Activated CD4-positive, alpha-beta T cell treated with anti-CD3 and anti-CD28 coated beads, Interleukin-10, Interleukin-2, amounts not matched to agents 100 ng/mL and 50 ng/mL, durations not matched to agents 16 hours and 8 hours (primary cell): ENCODE measurements at regions not wholly inside any gene's neighbourhood (a gene's known extent, or its start where the extent isn't known, plus 50 kb on each side); places are given as distances from the start of the nearest gene placed in this dataset.

Experiments
- DNase-seq: peaks from one replicate; pipeline ENCODE4 v3.0.0-alpha.2; 2020

DNA sequence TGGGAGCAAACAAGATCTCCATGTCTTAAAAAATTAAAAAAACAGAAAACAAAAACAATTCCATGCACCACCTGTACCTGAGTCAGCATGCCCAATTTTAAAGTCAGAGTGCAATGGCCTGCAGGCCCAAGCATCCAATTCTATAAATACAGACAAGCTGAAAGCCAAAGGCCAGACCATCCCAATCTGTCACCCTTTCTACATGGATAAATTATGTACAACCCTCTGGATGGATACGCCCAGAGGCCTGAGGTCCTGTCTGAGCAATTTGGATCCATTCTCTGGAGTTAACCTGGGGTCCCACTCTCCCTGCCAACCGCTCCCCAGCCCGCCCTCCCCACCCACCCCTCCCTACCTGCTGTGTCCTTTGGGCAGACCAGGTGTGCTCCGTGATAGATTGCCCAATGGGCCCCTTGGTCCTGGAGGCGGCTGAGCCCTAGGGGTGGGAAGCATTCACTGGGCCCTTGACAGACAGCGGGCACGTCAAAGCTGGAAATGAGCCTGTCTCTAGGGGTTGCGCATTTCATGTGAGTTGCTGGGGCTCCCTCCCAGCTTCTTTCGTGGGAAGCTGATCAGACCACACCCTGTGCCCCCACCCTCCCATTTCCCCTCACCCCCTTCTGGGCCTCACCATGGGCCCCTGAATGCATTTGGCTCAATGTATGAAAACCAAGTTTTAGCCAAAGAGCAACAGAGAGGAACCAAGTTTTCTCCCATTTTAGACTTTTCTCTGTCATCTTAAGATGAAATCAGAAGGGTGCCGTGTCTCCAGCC is 171.3 kb downstream of the BCL11B start:
- no peak for DNase-seq

DNA sequence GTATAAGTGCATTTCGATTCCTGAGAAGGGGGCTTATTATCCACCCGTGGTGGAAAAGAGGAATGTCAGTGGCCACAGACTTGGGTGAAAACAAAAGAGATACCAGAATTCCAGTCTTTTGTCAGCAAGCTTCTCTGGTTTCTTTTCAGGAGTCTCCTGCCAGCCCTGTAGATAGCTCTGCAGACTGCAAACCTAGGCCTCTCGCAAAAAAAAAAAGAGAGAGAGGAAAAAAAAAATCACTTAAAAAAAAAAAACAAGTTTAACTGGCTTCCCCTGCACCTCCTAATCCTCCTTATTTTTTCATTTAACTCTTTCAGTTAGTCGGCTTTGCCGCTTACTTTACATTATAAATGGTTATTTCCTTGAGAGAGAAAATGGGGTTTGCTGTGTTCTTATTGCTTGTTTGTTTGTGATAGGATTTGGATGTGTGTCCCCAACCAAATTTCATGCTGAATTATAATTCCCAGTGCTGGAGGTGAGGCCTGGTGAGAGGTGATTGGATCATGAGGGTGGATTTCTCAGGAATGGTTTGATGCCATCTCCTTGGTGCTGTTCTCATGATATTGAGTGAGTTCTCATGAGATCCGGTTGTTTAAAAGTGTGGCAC is 170.0 kb downstream of the BCL11B start:
- DNase-seq: no peak

DNA sequence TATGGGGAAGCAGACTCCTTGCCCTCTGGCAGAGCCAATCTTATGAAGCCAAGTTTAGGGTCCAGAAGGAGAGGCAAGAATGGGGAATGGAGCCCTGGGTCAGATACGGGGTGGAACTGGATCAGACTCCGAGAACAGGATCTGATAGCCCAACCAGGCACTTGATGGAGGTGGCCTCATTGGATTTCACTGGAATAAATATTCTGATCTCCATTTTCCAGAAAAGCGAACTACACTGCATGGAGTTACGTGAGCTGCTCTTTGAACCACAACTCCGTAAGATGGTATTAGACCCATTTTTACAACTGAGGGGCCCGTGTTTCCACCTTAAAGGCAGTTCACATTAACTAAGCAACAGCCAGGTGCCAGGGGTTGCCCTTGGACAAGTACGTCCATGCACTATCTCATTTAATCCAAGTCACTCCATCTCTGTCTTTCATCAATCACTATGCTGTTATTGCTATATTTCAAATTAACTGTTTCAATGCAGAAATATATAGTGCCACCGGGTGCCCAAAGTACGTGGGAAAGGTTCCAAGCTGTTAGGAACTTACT is 155.2 kb downstream of the BCL11B start:
- DNase-seq: no peak

DNA sequence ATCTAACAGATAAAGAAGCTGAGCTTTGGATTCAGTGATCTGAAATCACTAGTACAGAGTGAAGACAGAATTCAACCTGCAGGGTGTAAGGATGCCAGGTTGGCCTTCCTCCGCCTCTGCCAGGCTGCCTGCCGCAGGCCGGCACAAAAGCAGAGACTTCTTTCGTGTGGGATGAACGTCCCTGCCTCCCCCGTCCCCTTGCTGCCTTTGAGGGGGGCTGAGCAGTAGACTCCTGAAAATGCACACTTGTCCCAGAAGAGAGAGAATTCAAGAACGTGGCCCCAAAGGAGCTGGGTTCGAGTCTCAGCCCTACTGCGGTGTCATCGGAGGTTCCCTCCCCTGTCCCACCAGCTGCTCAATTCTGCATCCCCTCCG is 154.3 kb downstream of the BCL11B start:
- DNase-seq: no peak

DNA sequence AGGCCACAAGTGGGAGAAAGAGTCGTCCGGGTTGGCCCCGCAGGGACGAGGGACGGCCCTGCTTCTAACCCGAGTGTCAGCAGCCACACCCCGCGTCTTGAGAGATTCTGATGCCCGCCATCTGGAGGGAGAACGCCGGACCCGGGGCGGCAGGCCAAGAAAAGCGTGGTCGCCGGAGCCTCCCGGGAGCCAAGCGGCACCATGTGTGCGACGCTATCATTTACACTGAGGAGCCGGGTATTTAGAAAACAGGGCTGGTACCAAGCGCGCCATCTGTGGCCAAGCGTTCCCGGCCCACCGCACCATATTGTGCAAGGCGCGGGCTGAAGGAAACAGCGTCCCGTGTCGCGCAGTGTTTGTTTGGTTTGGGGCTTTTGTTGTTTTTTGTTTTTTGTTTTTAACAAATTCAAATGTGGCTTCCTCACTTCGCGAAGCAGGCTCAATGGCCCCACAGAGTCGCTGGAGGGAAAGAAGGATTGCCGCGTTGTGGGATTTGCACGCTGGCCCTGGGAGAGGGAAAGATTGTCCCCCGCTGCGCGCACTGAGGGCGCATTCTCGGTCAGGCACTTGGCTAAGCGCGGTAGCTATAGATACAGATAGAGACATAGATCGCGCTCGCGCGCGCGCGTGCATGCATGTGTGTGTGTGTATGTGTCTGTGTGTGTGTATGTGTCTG is 153.8 kb downstream of the BCL11B start:
- no peak for DNase-seq

DNA sequence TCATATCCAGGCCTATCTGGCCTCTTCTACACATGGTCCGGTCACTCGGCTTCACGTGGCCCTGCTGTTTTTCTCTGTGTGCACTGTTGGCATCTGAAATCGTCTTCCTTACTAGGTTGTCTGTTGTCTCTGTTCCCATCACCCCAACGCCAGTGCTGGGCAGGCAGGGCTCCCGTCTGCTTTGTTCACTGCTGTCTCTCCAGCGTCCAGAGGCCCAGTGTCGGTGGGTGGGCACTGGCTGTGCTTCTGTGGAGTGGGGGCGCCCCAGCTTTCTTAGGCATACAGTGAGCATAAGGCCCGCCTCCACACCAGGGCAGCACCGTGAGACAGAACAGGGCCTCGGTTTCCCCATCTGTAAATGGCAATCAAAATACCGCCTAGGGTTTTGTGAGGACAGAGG is 153.1 kb downstream of the BCL11B start:
- no peak for DNase-seq
